Vagina (tissue), 2 donors: ENCODE measurements at regions not wholly inside any gene's neighbourhood (a gene's known extent, or its start where the extent isn't known, plus 50 kb on each side); places are given as distances from the start of the nearest gene placed in this dataset.

ENCODE experiments used
- DNase-seq, 2 donors: peaks; one replicate each; pipeline ENCODE4 v3.0.0-alpha.2; 2017; ENCODE audit errors: extremely low spot score in 2 of 2
- H3K27ac ChIP-seq: fragments of 200-600 bp; sonication (generic); one replicate; pipeline ENCODE4 v1.5.1; 2019
- H3K27me3 ChIP-seq: fragments of 200-600 bp; sonication (generic); one replicate; pipeline ENCODE4 v1.5.1; 2019
- H3K36me3 ChIP-seq, 2 donors: fragments of 200-600 bp; sonication (generic); one replicate each; pipeline ENCODE4 v1.5.1; 2017 to 2019
- H3K4me1 ChIP-seq: fragments of 200-600 bp; sonication (generic); one replicate; pipeline ENCODE4 v1.5.1; 2019
- H3K4me3 ChIP-seq, 2 donors: fragments of 200-600 bp; sonication (generic); 1 replicate in 1 of 2; 2 replicates in 1 of 2; pipeline ENCODE4 v1.5.1; 2016 to 2019
- H3K9me3 ChIP-seq: fragments of 200-600 bp; sonication (generic); one replicate; pipeline ENCODE4 v1.5.1; 2019
- POLR2A ChIP-seq, 2 donors: fragments of 450-650 bp; IDR thresholded peaks; one replicate each; pipeline ENCODE4 v1.6.1; 2017; ENCODE audit warnings: antibody characterized with exemption in 2 of 2, mild to moderate bottlenecking in 2 of 2, moderate library complexity in 2 of 2
- POLR2AphosphoS5 ChIP-seq, 2 donors: sonication (generic); formaldehyde crosslinking; IDR thresholded peaks; one replicate each; pipeline ENCODE4 v1.9.0; 2017; ENCODE audit warnings: antibody characterized with exemption in 2 of 2, mild to moderate bottlenecking in 2 of 2, low read depth in 1 of 2; ENCODE audit not compliant: insufficient read depth in 1 of 2
- intact Hi-C: fragments of 100-400 bp; cut with DNase I; formaldehyde crosslinking; loops from one replicate; pipeline ENCODE4 v1.15.1; 2023
- TF ChIP-seq, protein P1 (sequence below), 3 experiments: fragments of 450-650 bp in 2 of 3; fragments of 200-600 bp in 1 of 3; sonication (generic) in 1 of 3; IDR thresholded peaks; one replicate each; pipeline ENCODE4 v1.5.1; 2017 to 2019; ENCODE audit warnings: antibody characterized with exemption in 3 of 3, mild to moderate bottlenecking in 2 of 3, moderate library complexity in 2 of 3

DNA sequence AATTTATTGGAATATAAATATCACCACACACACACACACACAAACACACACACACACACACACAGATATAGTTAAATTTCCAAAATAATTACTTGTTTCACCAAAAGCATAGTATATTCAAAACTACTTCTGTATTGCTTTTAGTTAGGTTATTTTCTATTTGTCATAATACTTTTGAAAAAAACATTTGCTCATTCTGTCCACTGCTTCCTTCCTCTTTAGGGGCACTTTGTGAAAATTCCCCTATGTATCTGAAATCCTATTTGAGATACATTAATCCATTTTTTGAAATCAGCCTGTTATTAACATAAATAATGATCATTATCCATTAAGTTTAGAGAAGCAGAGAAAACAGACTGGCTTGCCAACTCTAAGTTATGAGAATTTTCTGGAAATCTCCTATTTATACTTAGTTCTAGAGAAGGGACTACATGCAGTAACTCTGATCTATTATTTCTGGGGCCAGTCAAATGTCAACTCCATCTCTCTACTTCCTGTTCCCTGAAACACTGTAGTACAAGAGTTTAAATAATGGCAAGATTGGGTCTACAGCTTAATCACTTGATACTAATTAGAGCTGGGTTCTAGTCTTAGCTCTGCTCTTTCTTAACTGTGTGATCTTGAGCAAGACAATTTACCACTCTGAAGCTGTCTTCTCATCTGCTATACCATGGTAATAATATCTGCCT lies 54.4 kb upstream of the GPR174 start:
- Histone ChIP-seq H3K9me3 (no peaks in the 10 kb centered on the region), H3K36me3 (no peaks in the 10 kb centered on the region), H3K27me3 (no peaks in the 10 kb centered on the region), H3K4me1 (no peaks in the 10 kb centered on the region), H3K4me3 (no peak overlapping the region), H3K27ac (no peak overlapping the region)
- intact Hi-C loops = no loop called here
- TF ChIP-seq POLR2A (IDR thresholded peaks at IDR 0.05) (no peak), POLR2AphosphoS5 (IDR thresholded peaks at IDR 0.05; ENCODE audit: insufficient read depth in 1 of 2, low read depth in 1 of 2) (no peak)
- TF ChIP-seq, protein P1, sequence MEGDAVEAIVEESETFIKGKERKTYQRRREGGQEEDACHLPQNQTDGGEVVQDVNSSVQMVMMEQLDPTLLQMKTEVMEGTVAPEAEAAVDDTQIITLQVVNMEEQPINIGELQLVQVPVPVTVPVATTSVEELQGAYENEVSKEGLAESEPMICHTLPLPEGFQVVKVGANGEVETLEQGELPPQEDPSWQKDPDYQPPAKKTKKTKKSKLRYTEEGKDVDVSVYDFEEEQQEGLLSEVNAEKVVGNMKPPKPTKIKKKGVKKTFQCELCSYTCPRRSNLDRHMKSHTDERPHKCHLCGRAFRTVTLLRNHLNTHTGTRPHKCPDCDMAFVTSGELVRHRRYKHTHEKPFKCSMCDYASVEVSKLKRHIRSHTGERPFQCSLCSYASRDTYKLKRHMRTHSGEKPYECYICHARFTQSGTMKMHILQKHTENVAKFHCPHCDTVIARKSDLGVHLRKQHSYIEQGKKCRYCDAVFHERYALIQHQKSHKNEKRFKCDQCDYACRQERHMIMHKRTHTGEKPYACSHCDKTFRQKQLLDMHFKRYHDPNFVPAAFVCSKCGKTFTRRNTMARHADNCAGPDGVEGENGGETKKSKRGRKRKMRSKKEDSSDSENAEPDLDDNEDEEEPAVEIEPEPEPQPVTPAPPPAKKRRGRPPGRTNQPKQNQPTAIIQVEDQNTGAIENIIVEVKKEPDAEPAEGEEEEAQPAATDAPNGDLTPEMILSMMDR (IDR thresholded peaks at IDR 0.05) = no peak
- no peak for DNase-seq

- no peaks in the 10 kb centered on the region for H3K27me3 ChIP-seq
- no peak overlapping the region for H3K27ac ChIP-seq
- no peaks in the 10 kb centered on the region for H3K36me3 ChIP-seq
- H3K9me3 ChIP-seq = no peaks in the 10 kb centered on the region
- no peak overlapping the region for H3K4me3 ChIP-seq
- no peaks in the 10 kb centered on the region for H3K4me1 ChIP-seq
- intact Hi-C loops = no loop called here
- TF ChIP-seq, protein P1 (IDR thresholded peaks at IDR 0.05) = no peak
- TF ChIP-seq POLR2AphosphoS5 (IDR thresholded peaks at IDR 0.05; ENCODE audit: insufficient read depth in 1 of 2, low read depth in 1 of 2) (no peak), POLR2A (IDR thresholded peaks at IDR 0.05) (no peak)
- DNase-seq = no peak
Observed at GRCh38 chrX:79094075-79094832, 50.2 kb upstream of the GPR174 start.
